HEK293 (cell line): ENCODE measurements at regions not wholly inside any gene's neighbourhood (a gene's known extent, or its start where the extent isn't known, plus 50 kb on each side); places are given as distances from the start of the nearest gene placed in this dataset.

Experiments
- EGR2 ChIP-seq: fragments of 450-650 bp; formaldehyde crosslinking; IDR thresholded peaks from 2 replicates; pipeline ENCODE4 v1.5.1; 2016; ENCODE audit warnings: low read depth, missing biosample characterization, missing genetic modification characterization
- GFI1B ChIP-seq: fragments of 450-650 bp; formaldehyde crosslinking; IDR thresholded peaks from 2 replicates; pipeline ENCODE4 v1.5.1; 2016; ENCODE audit warnings: missing biosample characterization, missing genetic modification characterization
- GLIS1 ChIP-seq: fragments of 450-650 bp; formaldehyde crosslinking; IDR thresholded peaks from 2 replicates; pipeline ENCODE4 v1.5.1; 2016; ENCODE audit warnings: missing biosample characterization, missing genetic modification characterization
- HOXD13 ChIP-seq: sonication (generic); formaldehyde crosslinking; IDR thresholded peaks from 2 replicates; pipeline ENCODE4 v1.8.0; 2022; ENCODE audit warnings: missing genetic modification reagents, borderline replicate concordance
- KLF1 ChIP-seq: fragments of 450-650 bp; formaldehyde crosslinking; IDR thresholded peaks from 2 replicates; pipeline ENCODE4 v1.5.1; 2016; ENCODE audit warnings: missing biosample characterization, missing genetic modification characterization
- MZF1 ChIP-seq: fragments of 450-650 bp; formaldehyde crosslinking; IDR thresholded peaks from 2 replicates; pipeline ENCODE4 v1.5.1; 2017; ENCODE audit warnings: missing biosample characterization, missing genetic modification characterization, borderline replicate concordance
- SP3 ChIP-seq: fragments of 450-650 bp; formaldehyde crosslinking; IDR thresholded peaks from 2 replicates; pipeline ENCODE4 v1.5.1; 2016; ENCODE audit warnings: missing biosample characterization, missing genetic modification characterization
- ZBTB20 ChIP-seq: fragments of 450-650 bp; formaldehyde crosslinking; IDR thresholded peaks from 2 replicates; pipeline ENCODE4 v1.5.1; 2016; ENCODE audit warnings: missing biosample characterization, missing genetic modification characterization
- ZBTB21 ChIP-seq: fragments of 450-650 bp; formaldehyde crosslinking; IDR thresholded peaks from 2 replicates; pipeline ENCODE4 v1.5.1; 2017; ENCODE audit warnings: missing biosample characterization, missing genetic modification characterization
- ZFHX2 ChIP-seq: fragments of 450-650 bp; formaldehyde crosslinking; conservative IDR thresholded peaks from 2 replicates; pipeline ENCODE4 v1.5.1; 2016; ENCODE audit warnings: missing biosample characterization, missing genetic modification characterization
- ZIC2 ChIP-seq: fragments of 450-650 bp; formaldehyde crosslinking; IDR thresholded peaks from 2 replicates; pipeline ENCODE4 v1.5.1; 2016; ENCODE audit warnings: missing biosample characterization, missing genetic modification characterization
- ZNF133 ChIP-seq: fragments of 450-650 bp; formaldehyde crosslinking; IDR thresholded peaks from 2 replicates; pipeline ENCODE4 v1.5.1; 2016; ENCODE audit warnings: missing biosample characterization, missing genetic modification characterization
- ZNF274 ChIP-seq, 2 experiments: fragments of 200-500 bp in 1 of 2; fragments of 450-650 bp in 1 of 2; sonication (Bioruptor generic) in 1 of 2; formaldehyde crosslinking in 1 of 2; IDR thresholded peaks; 2 replicates each; pipeline versions ENCODE4 v1.5.1 to v1.6.1; 2014 to 2016; ENCODE audit warnings: borderline replicate concordance in 1 of 2, inconsistent platforms in 1 of 2, low read length in 1 of 2, missing biosample characterization in 1 of 2, missing genetic modification characterization in 1 of 2
- ZNF324 ChIP-seq: fragments of 450-650 bp; formaldehyde crosslinking; IDR thresholded peaks from 2 replicates; pipeline ENCODE4 v1.5.1; 2016; ENCODE audit warnings: missing biosample characterization, missing genetic modification characterization
- ZNF335 ChIP-seq: fragments of 450-650 bp; formaldehyde crosslinking; conservative IDR thresholded peaks from 2 replicates; pipeline ENCODE4 v1.5.1; 2016; ENCODE audit warnings: missing biosample characterization, missing genetic modification characterization
- ZNF391 ChIP-seq: fragments of 450-650 bp; formaldehyde crosslinking; IDR thresholded peaks from 2 replicates; pipeline ENCODE4 v1.5.1; 2016; ENCODE audit warnings: low read depth, missing biosample characterization, missing genetic modification characterization, borderline replicate concordance
- ZNF48 ChIP-seq: fragments of 450-650 bp; formaldehyde crosslinking; IDR thresholded peaks from 2 replicates; pipeline ENCODE4 v1.5.1; 2016; ENCODE audit warnings: missing biosample characterization, missing genetic modification characterization
- ZNF558 ChIP-seq: fragments of 450-650 bp; formaldehyde crosslinking; IDR thresholded peaks from 2 replicates; pipeline ENCODE4 v1.5.1; 2016; ENCODE audit warnings: missing biosample characterization, missing genetic modification characterization
- ZNF654 ChIP-seq: fragments of 450-650 bp; formaldehyde crosslinking; IDR thresholded peaks from 2 replicates; pipeline ENCODE4 v1.5.1; 2016; ENCODE audit warnings: low read depth, missing biosample characterization, missing genetic modification characterization
- ZNF777 ChIP-seq: fragments of 450-650 bp; formaldehyde crosslinking; IDR thresholded peaks from 2 replicates; pipeline ENCODE4 v1.5.1; 2017; ENCODE audit warnings: missing biosample characterization, missing genetic modification characterization, borderline replicate concordance
- ZNF830 ChIP-seq: fragments of 450-650 bp; IDR thresholded peaks from 2 replicates; pipeline ENCODE4 v1.5.0; 2018; ENCODE audit warnings: missing biosample characterization, missing genetic modification characterization, low read depth, mild to moderate bottlenecking, moderate library complexity
- TF ChIP-seq, protein P1 (sequence below): fragments of 450-650 bp; formaldehyde crosslinking; IDR thresholded peaks from 2 replicates; pipeline ENCODE4 v1.5.1; 2016; ENCODE audit warnings: missing biosample characterization, missing genetic modification characterization
- TF ChIP-seq, protein P2 (sequence below): fragments of 450-650 bp; formaldehyde crosslinking; IDR thresholded peaks from 2 replicates; pipeline ENCODE4 v1.5.1; 2016; ENCODE audit warnings: missing biosample characterization, missing genetic modification characterization
- TF ChIP-seq, protein P3 (sequence below): fragments of 450-650 bp; formaldehyde crosslinking; IDR thresholded peaks from 2 replicates; pipeline ENCODE4 v1.5.1; 2016; ENCODE audit warnings: missing biosample characterization, missing genetic modification characterization
- TF ChIP-seq, protein P4 (sequence below): fragments of 450-650 bp; formaldehyde crosslinking; conservative IDR thresholded peaks from 2 replicates; pipeline ENCODE4 v1.5.1; 2016; ENCODE audit warnings: low read depth, missing biosample characterization, missing genetic modification characterization
- TF ChIP-seq, protein P5 (sequence below): fragments of 450-650 bp; formaldehyde crosslinking; IDR thresholded peaks from 2 replicates; pipeline ENCODE4 v1.5.1; 2016; ENCODE audit warnings: missing biosample characterization, missing genetic modification characterization
- TF ChIP-seq, protein P6 (sequence below): fragments of 450-650 bp; formaldehyde crosslinking; IDR thresholded peaks from 2 replicates; pipeline ENCODE4 v1.5.1; 2017; ENCODE audit warnings: missing biosample characterization, missing genetic modification characterization
- TF ChIP-seq, protein P7 (sequence below): sonication (generic); formaldehyde crosslinking; IDR thresholded peaks from 2 replicates; pipeline ENCODE4 v1.8.1; 2022; ENCODE audit warnings: mild to moderate bottlenecking, moderate library complexity, missing genetic modification reagents

DNA sequence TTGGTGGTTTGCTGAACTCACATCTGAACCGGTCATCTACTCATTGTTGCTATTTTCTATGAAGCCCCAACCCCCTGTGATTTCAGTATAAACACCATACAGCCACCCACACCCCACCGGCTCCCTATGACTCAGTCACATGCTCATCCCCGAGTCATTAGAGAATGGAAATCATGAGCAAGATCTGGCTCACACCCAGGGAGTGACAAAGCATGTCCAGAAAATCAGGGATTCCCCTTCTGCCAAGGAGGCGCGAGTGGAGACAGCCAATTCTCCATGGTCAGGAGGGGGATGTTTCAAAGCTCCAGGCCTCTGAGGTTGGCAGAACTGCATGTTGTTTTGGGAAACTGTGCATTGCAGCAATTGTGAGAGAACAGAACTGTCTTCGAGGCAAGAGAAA, 657.5 kb upstream of the TBX3 start (continued):
- TF ChIP-seq ZNF558 (tag by site-specific recombination) = 0 out of 2 replicates have a peak, but pooled peaks have one; percentile 34
- TF ChIP-seq, protein P1, sequence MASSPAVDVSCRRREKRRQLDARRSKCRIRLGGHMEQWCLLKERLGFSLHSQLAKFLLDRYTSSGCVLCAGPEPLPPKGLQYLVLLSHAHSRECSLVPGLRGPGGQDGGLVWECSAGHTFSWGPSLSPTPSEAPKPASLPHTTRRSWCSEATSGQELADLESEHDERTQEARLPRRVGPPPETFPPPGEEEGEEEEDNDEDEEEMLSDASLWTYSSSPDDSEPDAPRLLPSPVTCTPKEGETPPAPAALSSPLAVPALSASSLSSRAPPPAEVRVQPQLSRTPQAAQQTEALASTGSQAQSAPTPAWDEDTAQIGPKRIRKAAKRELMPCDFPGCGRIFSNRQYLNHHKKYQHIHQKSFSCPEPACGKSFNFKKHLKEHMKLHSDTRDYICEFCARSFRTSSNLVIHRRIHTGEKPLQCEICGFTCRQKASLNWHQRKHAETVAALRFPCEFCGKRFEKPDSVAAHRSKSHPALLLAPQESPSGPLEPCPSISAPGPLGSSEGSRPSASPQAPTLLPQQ = peak; percentile 49; the same call in 1 of the 2 replicates
- TF ChIP-seq ZFHX2 (tag by site-specific recombination) = peak; percentile 81
- TF ChIP-seq ZNF335 (tag by site-specific recombination) = peak; percentile 48; the same call in 1 of the 2 replicates
- TF ChIP-seq ZNF133 (tag by site-specific recombination) = no peak
- TF ChIP-seq ZNF391 = peak; percentile 53; the same call in 1 of the 2 replicates
- TF ChIP-seq ZBTB20 = peak; percentile 29; the same call in 1 of the 2 replicates
- peak; percentile 59 for TF ChIP-seq KLF1 (tag by site-specific recombination)
- TF ChIP-seq, protein P2, sequence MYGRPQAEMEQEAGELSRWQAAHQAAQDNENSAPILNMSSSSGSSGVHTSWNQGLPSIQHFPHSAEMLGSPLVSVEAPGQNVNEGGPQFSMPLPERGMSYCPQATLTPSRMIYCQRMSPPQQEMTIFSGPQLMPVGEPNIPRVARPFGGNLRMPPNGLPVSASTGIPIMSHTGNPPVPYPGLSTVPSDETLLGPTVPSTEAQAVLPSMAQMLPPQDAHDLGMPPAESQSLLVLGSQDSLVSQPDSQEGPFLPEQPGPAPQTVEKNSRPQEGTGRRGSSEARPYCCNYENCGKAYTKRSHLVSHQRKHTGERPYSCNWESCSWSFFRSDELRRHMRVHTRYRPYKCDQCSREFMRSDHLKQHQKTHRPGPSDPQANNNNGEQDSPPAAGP (tag by site-specific recombination) = peak; percentile 89
- no peak for TF ChIP-seq ZNF654 (tag by site-specific recombination)
- 0 out of 2 replicates have a peak, but pooled peaks have one; percentile 32 for TF ChIP-seq EGR2 (tag by site-specific recombination)
- no peak for TF ChIP-seq ZNF777 (tag by site-specific recombination)
- TF ChIP-seq, protein P3, sequence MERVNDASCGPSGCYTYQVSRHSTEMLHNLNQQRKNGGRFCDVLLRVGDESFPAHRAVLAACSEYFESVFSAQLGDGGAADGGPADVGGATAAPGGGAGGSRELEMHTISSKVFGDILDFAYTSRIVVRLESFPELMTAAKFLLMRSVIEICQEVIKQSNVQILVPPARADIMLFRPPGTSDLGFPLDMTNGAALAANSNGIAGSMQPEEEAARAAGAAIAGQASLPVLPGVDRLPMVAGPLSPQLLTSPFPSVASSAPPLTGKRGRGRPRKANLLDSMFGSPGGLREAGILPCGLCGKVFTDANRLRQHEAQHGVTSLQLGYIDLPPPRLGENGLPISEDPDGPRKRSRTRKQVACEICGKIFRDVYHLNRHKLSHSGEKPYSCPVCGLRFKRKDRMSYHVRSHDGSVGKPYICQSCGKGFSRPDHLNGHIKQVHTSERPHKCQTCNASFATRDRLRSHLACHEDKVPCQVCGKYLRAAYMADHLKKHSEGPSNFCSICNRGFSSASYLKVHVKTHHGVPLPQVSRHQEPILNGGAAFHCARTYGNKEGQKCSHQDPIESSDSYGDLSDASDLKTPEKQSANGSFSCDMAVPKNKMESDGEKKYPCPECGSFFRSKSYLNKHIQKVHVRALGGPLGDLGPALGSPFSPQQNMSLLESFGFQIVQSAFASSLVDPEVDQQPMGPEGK = peak; percentile 67; the same call in 1 of the 2 replicates
- no peak for TF ChIP-seq ZNF48
- TF ChIP-seq, protein P4, sequence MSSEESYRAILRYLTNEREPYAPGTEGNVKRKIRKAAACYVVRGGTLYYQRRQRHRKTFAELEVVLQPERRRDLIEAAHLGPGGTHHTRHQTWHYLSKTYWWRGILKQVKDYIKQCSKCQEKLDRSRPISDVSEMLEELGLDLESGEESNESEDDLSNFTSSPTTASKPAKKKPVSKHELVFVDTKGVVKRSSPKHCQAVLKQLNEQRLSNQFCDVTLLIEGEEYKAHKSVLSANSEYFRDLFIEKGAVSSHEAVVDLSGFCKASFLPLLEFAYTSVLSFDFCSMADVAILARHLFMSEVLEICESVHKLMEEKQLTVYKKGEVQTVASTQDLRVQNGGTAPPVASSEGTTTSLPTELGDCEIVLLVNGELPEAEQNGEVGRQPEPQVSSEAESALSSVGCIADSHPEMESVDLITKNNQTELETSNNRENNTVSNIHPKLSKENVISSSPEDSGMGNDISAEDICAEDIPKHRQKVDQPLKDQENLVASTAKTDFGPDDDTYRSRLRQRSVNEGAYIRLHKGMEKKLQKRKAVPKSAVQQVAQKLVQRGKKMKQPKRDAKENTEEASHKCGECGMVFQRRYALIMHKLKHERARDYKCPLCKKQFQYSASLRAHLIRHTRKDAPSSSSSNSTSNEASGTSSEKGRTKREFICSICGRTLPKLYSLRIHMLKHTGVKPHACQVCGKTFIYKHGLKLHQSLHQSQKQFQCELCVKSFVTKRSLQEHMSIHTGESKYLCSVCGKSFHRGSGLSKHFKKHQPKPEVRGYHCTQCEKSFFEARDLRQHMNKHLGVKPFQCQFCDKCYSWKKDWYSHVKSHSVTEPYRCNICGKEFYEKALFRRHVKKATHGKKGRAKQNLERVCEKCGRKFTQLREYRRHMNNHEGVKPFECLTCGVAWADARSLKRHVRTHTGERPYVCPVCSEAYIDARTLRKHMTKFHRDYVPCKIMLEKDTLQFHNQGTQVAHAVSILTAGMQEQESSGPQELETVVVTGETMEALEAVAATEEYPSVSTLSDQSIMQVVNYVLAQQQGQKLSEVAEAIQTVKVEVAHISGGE = no peak
- TF ChIP-seq ZIC2 = peak; percentile 34; the same call in 1 of the 2 replicates
- TF ChIP-seq, protein P5, sequence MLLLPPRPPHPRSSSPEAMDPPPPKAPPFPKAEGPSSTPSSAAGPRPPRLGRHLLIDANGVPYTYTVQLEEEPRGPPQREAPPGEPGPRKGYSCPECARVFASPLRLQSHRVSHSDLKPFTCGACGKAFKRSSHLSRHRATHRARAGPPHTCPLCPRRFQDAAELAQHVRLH = no peak
- TF ChIP-seq ZNF274 (IDR thresholded peaks at IDR 0.05; ENCODE audit: low read length) = no peak
- TF ChIP-seq ZNF274 (tag by site-specific recombination; IDR thresholded peaks at IDR 0.05; ENCODE audit: borderline replicate concordance) = no peak
- peak; percentile 85 for TF ChIP-seq GLIS1 (tag by site-specific recombination)
- peak; percentile 79 for TF ChIP-seq ZBTB21
- TF ChIP-seq HOXD13 (CRISPR knock-in tag) = no peak
- TF ChIP-seq, protein P6, sequence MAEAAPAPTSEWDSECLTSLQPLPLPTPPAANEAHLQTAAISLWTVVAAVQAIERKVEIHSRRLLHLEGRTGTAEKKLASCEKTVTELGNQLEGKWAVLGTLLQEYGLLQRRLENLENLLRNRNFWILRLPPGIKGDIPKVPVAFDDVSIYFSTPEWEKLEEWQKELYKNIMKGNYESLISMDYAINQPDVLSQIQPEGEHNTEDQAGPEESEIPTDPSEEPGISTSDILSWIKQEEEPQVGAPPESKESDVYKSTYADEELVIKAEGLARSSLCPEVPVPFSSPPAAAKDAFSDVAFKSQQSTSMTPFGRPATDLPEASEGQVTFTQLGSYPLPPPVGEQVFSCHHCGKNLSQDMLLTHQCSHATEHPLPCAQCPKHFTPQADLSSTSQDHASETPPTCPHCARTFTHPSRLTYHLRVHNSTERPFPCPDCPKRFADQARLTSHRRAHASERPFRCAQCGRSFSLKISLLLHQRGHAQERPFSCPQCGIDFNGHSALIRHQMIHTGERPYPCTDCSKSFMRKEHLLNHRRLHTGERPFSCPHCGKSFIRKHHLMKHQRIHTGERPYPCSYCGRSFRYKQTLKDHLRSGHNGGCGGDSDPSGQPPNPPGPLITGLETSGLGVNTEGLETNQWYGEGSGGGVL (tag by site-specific recombination) = peak; percentile 67
- 0 out of 2 replicates have a peak, but pooled peaks have one; percentile 40 for TF ChIP-seq MZF1 (tag by site-specific recombination)
- TF ChIP-seq ZNF830 = no peak
- 0 out of 2 replicates have a peak, but pooled peaks have one; percentile 53 for TF ChIP-seq GFI1B (tag by site-specific recombination)
- TF ChIP-seq, protein P7, sequence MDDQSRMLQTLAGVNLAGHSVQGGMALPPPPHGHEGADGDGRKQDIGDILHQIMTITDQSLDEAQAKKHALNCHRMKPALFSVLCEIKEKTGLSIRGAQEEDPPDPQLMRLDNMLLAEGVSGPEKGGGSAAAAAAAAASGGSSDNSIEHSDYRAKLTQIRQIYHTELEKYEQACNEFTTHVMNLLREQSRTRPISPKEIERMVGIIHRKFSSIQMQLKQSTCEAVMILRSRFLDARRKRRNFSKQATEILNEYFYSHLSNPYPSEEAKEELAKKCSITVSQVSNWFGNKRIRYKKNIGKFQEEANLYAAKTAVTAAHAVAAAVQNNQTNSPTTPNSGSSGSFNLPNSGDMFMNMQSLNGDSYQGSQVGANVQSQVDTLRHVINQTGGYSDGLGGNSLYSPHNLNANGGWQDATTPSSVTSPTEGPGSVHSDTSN (CRISPR knock-in tag) = no peak
- peak; percentile 31; the same call in 1 of the 2 replicates for TF ChIP-seq ZNF324
- TF ChIP-seq SP3 (tag by site-specific recombination) = 0 out of 2 replicates have a peak, but pooled peaks have one; percentile 19
